GM19467 (cell line): ENCODE measurements at regions not wholly inside any gene's neighbourhood (a gene's known extent, or its start where the extent isn't known, plus 50 kb on each side); places are given as distances from the start of the nearest gene placed in this dataset.
"Not testable (repeated sequence)": the region's sequence is repeated elsewhere in the genome, so short reads cannot be mapped to it uniquely, and the experiment has no call there.

Source experiments
- ATAC-seq: cut with Tn5 transposase; IDR thresholded peaks from one replicate; pipeline ENCODE4 v1.9.1; 2021; ENCODE audit warnings: mild to moderate bottlenecking, moderate library complexity; ENCODE audit not compliant: unreplicated experiment

GRCh38 chr18:26654616-26655524, 106.5 kb upstream of the KCTD1 start:
- no peak for ATAC-seq

GRCh38 chr18:26653943-26654615, 105.7 kb upstream of the KCTD1 start:
- no peak for ATAC-seq

GRCh38 chr18:26652501-26652900, 104.1 kb upstream of the KCTD1 start:
- no peak for ATAC-seq

GRCh38 chr18:26650310-26651268, 102.2 kb upstream of the KCTD1 start:
- no peak for ATAC-seq

DNA sequence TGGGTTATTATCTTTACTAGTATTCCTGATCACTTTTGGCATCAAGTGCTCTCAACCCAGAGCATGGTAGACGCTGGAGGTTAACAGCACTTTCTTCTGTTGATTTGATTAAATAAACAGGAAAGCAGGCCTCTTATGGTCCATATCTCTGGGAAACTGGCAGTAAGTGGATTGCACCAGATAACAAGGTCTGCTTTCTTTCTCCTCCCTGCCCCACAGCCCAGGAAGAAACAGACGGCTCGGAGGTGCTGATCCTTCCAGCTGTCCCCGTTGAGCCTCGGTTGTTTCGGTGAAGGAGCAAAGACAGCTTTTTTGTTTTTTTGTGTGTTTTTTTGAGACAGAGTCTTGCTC, 100.8 kb upstream of the KCTD1 start:
- no peak for ATAC-seq

- ATAC-seq: no peak
Measured at GRCh38 chr18:26648509-26649192, 100.3 kb upstream of the KCTD1 start.

GRCh38 chr18:26646901-26647300, 98.5 kb upstream of the KCTD1 start:
- ATAC-seq: no peak

DNA sequence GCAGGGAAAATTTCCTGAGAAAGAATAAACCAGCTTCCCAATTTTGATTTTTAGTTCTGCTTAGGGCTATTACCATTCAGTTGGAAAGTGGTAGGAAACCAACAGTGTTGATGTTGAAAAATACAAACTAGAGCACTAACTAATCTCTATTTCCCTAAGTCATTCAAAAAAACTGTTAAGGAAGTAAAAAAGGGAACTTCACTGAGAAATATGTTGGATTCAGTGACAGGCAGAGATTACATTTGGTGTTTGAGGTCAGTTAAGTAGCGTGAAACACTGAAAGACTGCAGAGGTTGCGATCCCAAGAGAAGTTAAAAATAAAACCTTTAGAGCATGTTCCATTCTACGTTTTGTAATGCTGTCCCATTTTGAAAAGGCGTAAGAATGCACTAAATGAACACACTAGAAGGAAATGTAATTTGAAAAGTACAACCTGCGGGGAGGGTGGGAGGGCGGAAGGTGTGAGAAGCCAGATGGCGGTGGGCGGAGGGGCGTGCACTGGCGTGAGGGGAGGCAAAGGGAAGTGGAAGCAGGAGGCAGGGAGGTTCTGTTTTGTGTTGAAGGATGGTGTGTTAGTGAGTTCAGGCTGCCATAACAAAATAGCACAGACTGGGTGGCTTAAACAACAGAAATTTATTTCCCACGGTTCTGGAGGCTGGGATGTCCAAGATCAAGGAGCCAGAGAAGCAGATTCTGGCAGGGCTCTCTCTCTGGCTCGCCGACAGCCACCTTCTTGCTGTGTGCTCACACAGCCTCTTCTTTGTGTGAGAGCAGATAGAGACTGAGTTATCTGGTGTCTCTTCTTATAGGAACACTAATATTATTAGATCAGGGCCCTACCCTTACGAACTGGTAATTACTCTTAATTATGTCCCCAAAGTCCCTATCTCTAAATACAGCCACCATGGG, 94.3 kb upstream of the KCTD1 start:
- ATAC-seq: no peak

DNA sequence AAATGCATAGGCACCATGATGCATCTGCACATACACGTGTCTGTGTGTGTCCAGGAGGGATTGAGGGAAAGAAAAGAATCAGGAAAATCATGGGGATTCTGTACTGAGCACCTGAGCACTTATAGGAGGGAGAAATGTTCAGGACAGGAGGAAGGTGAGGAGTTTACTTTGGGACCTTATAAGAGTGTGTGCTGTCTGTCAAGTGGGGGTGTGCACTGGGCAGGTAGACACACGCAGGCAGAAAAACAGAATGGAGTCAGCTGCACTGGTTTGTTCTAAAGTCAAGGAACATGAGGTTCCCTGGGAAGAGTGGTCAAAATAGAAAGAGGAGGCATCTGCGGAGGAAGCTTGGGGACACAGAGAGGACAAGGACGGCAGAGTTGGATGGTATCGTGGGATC, 92.2 kb upstream of the KCTD1 start:
- ATAC-seq: no peak

DNA sequence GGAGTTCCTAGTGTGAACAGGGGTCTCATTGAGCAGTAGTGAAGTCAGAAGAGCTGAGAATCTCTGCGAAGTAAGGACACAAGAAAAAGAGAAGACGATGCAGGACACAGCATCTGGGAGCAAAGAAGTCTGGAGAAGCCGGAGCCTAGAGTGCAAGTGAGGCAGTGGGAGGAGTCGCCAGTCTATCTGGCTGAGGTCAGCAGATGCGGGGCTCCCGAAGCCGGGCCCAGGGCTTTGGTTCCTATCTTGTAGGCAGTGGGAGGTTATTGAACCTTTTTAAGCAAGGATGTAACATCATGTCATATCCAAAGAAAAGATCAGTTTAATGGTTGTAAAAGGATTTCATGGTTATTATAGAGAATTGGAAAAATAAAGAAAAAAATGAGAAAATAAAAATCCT, 90.8 kb upstream of the KCTD1 start:
- ATAC-seq: no peak

DNA sequence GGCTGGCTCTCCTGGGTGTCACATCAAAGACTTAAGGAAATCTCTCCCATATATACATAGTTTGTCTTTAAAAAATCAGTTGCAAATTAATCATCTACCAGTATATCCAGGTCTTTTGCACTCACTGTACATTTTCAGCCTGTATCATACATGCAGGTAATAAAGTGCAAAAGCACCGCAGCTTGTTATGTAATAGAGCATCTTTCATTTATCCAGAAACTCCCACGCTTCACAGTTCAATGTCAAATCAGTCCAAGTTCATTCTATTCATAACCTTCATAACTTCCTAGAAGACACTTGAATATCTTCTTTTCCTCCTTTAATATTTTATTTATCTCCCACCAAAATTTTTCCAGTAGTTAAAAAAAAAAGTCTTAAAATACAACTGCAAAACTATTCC, 89.6 kb upstream of the KCTD1 start:
- ATAC-seq: no peak

GRCh38 chr18:26637324-26637723, 89.0 kb upstream of the KCTD1 start:
- no peak for ATAC-seq

DNA sequence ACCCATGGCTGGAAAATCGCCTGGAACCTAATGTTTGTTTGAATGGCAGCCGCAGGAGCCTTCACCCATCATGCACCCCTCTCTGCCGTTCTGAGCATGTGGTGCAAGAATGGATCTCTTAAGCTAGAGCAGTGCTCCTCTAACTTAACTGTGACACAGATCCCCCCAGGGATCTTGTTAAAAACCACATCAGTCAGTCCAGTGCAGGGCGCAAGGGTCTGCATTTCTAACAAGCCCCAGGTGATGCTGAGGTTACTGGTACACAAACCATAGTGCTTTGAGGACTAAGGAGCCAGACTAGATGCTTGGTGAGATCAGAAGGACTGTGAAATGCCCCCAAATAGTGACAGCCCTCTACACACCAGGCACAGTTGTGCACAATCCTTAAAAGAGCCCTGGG, 87.1 kb upstream of the KCTD1 start:
- no peak for ATAC-seq

GRCh38 chr18:26634631-26635030, 86.3 kb upstream of the KCTD1 start:
- ATAC-seq: no peak

- ATAC-seq: no peak
Measured at GRCh38 chr18:26631135-26631534, 82.8 kb upstream of the KCTD1 start.

DNA sequence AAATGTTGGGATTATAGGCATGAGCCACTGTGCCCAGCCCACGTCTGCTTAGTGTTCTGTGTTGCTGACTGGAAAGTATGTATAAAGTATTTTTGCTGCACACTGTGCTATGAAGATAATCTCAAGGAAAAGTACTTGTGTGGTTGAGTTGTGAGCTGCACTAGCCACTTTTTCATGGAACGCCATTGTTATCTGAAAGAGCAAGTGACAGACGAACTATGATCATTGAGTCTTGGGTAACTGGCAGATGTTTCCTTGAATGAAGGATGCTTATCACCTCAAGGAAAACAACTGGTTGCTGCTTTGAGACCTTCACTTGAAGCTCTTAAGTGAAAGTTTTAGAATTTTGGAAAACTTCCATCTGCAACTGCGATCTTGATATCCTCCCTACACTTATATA, 82.2 kb upstream of the KCTD1 start:
- no peak for ATAC-seq

- no peak for ATAC-seq
Measured at GRCh38 chr18:26628017-26628416, 79.7 kb upstream of the KCTD1 start.

DNA sequence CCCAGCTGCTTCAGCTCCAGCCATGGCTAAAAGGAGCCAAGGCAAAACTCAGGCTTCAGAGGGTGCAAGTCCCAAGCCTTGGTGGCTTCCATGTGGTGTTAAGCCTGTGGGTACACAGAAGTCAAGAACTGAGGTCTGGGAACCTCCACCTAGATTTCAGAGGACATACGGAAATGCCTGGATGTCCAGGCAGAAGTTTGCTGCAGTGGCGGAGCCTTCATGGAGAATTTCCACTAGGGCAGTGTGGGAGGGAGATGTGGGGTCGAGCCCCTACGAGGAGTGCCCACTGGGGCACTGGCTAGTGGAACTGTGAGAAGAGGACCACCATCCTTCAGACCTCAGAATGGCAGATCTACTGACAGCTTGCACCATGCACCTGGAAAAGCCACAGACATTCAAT, 76.1 kb upstream of the KCTD1 start:
- ATAC-seq: no peak

- not testable (repeated sequence) for ATAC-seq
Measured at GRCh38 chr18:26623314-26623713, 75.0 kb upstream of the KCTD1 start.
